Osteocyte (in vitro differentiated cells): ENCODE measurements at regions not wholly inside any gene's neighbourhood (a gene's known extent, or its start where the extent isn't known, plus 50 kb on each side); places are given as distances from the start of the nearest gene placed in this dataset.

Experiments
- DNase-seq: peaks from one replicate; pipeline ENCODE4 v3.0.0; 2021; ENCODE audit warnings: mixed read lengths; ENCODE audit not compliant: unreplicated experiment; ENCODE audit errors: extremely low spot score
- H3K27ac Mint-ChIP-seq: one replicate; pipeline ENCODE4 v1.8.0; 2021; ENCODE audit warnings: mild to moderate bottlenecking, mixed read lengths; ENCODE audit not compliant: unreplicated experiment
- H3K27me3 Mint-ChIP-seq: one replicate; pipeline ENCODE4 v1.8.0; 2021; ENCODE audit warnings: mixed read lengths; ENCODE audit not compliant: unreplicated experiment
- H3K36me3 Mint-ChIP-seq: one replicate; pipeline ENCODE4 v1.8.0; 2021; ENCODE audit warnings: mixed read lengths; ENCODE audit not compliant: unreplicated experiment
- H3K4me1 Mint-ChIP-seq: one replicate; pipeline ENCODE4 v1.8.0; 2021; ENCODE audit warnings: mixed read lengths; ENCODE audit not compliant: unreplicated experiment
- H3K4me3 Mint-ChIP-seq: one replicate; pipeline ENCODE4 v1.8.0; 2021; ENCODE audit warnings: mild to moderate bottlenecking, moderate library complexity, mixed read lengths; ENCODE audit not compliant: unreplicated experiment
- H3K9me3 Mint-ChIP-seq: one replicate; pipeline ENCODE4 v1.8.0; 2021; ENCODE audit warnings: mixed read lengths; ENCODE audit not compliant: unreplicated experiment
- TF ChIP-seq, protein P1 (sequence below): fragments of 200-600 bp; sonication (generic); IDR thresholded peaks from 2 replicates; pipeline ENCODE4 v1.5.0; 2021; ENCODE audit warnings: antibody characterized with exemption, mild to moderate bottlenecking, moderate library complexity

DNA sequence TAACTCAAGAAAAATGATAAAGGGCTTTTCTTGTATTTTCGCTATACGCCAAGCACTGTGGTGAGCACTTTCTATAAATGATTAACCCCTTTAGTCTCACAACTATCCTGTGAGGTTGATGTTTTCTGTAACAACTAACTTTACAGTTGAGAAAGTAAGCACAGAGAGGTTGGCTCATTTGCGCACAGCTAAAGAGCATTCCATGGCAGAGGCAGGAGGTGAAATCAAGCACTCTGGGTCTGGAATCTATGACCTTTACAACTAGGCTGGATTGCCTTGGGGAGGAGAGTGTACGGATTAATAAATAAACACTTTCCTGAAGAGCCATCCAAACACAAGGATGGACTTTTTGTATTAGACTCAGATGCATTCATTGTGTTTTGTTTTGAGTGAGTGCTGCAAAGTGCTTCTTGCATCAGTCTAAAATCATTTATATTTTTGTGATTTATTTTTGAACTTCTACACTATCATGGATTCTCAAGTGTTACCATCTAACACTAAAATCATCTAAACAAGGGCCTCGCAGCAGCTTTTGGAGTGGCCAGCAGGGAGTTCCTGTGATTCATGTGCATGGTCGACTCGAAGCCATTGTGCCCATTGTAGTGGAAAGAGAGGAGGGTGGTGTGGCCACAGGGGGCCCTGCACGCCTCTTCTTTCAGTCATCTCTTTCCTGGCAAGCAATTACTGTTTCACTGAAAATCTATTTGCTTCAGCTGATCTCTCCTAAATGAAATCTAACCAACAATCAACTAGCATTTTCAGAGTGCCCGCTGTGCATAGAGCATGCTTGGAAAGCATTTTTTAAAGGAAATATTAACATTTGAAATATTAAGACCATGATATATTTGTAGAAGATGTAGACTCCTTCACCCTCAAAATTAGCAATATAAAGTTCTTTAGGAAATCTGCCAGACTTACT, 633.4 kb upstream of the COBL start:
- no peak overlapping the region for H3K4me3 Mint-ChIP-seq
- H3K27ac Mint-ChIP-seq, result no peak overlapping the region

DNA sequence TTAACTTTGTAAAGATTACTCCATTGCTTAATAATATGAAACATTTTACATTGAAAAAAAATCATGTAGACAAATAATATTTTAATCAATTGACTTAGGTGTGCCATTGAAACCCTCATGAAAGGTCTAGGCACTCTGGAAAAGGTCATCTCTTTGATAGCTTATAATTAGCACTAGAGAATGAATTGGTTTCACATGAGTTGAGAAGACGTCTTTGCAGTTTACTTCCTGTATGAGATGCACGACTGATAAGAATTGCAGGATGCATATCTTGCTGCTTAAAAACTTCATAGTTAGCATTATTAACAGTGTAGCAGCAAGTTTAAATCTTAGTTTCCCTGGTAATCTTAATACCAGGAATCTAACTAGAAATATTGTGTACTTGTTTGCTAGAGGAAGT, 614.2 kb upstream of the COBL start:
- TF ChIP-seq, protein P1, sequence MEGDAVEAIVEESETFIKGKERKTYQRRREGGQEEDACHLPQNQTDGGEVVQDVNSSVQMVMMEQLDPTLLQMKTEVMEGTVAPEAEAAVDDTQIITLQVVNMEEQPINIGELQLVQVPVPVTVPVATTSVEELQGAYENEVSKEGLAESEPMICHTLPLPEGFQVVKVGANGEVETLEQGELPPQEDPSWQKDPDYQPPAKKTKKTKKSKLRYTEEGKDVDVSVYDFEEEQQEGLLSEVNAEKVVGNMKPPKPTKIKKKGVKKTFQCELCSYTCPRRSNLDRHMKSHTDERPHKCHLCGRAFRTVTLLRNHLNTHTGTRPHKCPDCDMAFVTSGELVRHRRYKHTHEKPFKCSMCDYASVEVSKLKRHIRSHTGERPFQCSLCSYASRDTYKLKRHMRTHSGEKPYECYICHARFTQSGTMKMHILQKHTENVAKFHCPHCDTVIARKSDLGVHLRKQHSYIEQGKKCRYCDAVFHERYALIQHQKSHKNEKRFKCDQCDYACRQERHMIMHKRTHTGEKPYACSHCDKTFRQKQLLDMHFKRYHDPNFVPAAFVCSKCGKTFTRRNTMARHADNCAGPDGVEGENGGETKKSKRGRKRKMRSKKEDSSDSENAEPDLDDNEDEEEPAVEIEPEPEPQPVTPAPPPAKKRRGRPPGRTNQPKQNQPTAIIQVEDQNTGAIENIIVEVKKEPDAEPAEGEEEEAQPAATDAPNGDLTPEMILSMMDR, result no peak

More for the DNA sequence above, 633.4 kb upstream of the COBL start:
- no peak for DNase-seq
- Mint-ChIP-seq H3K4me1 (no peaks in the 10 kb centered on the region), H3K9me3 (peaks cover 27% of the 10 kb centered on the region), H3K36me3 (no peaks in the 10 kb centered on the region), H3K27me3 (no peaks in the 10 kb centered on the region)
- TF ChIP-seq, protein P1, result no peak

DNA sequence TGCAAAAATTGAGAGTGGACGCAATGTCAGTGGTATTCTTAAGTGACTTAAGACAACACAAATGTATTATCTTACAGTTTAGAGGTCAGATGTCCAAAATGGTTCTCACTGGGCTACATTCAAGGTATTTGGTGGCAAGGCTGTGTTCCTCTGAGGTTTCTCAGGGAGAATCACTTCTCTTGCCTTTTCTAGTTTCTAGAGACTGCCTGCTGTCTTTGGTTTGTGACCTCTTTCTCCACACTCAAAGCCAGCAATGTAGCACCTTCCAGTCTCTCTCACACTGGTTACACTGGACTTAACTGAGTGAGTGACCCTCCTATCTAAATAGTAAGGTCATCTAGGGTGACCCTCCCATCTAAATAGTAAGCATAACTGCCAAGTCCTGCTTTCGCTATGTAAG, 613.2 kb upstream of the COBL start:
- Mint-ChIP-seq H3K27me3 (no peaks in the 10 kb centered on the region), H3K27ac (no peak overlapping the region), H3K4me3 (no peak overlapping the region), H3K4me1 (no peaks in the 10 kb centered on the region), H3K36me3 (no peaks in the 10 kb centered on the region), H3K9me3 (peaks cover 66% of the 10 kb centered on the region)
- TF ChIP-seq, protein P1, result no peak
- no peak for DNase-seq

More for the DNA sequence above, 614.2 kb upstream of the COBL start:
- DNase-seq, result no peak
- peaks cover 76% of the 10 kb centered on the region for H3K9me3 Mint-ChIP-seq
- no peaks in the 10 kb centered on the region for H3K4me1 Mint-ChIP-seq
- H3K27me3 Mint-ChIP-seq, result no peaks in the 10 kb centered on the region
- H3K36me3 Mint-ChIP-seq, result no peaks in the 10 kb centered on the region
- no peak overlapping the region for H3K27ac Mint-ChIP-seq
- H3K4me3 Mint-ChIP-seq, result no peak overlapping the region

DNA sequence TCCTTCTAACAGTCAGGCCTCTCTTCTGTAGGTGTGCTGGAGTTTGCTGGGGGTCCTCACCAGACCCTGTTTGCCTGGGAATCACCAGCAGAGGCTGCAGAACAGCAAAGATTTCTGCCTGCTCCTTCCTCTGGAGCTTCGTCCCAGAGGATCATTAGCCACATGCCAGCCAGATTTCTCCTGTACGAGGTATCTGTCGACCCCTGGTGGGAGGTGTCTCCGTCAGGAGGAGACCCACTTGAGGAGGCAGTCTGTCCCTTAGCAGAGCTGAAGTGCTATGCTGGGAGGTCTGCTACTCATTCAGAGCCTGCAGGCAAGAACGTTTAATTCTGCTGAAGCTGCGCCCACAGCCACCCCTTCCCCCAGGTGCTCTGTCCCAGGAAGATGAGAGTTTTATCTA, 611.1 kb upstream of the COBL start:
- TF ChIP-seq, protein P1, result no peak
- no peak overlapping the region for H3K27ac Mint-ChIP-seq
- no peak overlapping the region for H3K4me3 Mint-ChIP-seq
- H3K36me3 Mint-ChIP-seq, result no peaks in the 10 kb centered on the region
- no peaks in the 10 kb centered on the region for H3K4me1 Mint-ChIP-seq
- no peak for DNase-seq
- H3K9me3 Mint-ChIP-seq, result peaks cover 56% of the 10 kb centered on the region
- no peaks in the 10 kb centered on the region for H3K27me3 Mint-ChIP-seq

DNA sequence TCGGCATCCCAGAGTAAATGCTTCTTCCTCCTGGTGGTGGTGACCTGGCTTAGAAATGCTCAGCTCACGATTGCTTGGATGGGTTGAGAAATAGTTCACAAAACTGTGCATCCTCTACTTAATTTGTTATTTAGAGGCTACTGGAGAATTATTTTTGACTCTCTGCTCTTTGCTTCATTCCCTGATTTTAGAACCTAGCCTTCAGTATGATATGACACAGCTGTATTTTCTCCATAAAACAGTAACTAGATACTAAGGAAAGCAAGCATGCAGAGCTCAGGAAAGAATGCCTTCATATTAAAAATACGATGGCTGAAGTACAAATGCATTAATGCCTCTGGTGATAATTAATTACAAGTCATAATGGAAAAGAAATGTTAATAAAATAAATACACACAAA, 602.0 kb upstream of the COBL start:
- no peaks in the 10 kb centered on the region for H3K36me3 Mint-ChIP-seq
- TF ChIP-seq, protein P1, result no peak
- no peak overlapping the region for H3K4me3 Mint-ChIP-seq
- H3K27me3 Mint-ChIP-seq, result no peaks in the 10 kb centered on the region
- H3K27ac Mint-ChIP-seq, result no peak overlapping the region
- DNase-seq, result no peak
- no peaks in the 10 kb centered on the region for H3K4me1 Mint-ChIP-seq
- H3K9me3 Mint-ChIP-seq, result peaks cover 56% of the 10 kb centered on the region
